GM21381 (cell line): ENCODE measurements at regions not wholly inside any gene's neighbourhood (a gene's known extent, or its start where the extent isn't known, plus 50 kb on each side); places are given as distances from the start of the nearest gene placed in this dataset.
"Not testable (repeated sequence)": the region's sequence is repeated elsewhere in the genome, so short reads cannot be mapped to it uniquely, and the experiment has no call there.

Experiments used
- ATAC-seq: cut with Tn5 transposase; IDR thresholded peaks from one replicate; pipeline ENCODE4 v1.9.1; 2021; ENCODE audit warnings: mild to moderate bottlenecking, moderate library complexity; ENCODE audit not compliant: unreplicated experiment

DNA sequence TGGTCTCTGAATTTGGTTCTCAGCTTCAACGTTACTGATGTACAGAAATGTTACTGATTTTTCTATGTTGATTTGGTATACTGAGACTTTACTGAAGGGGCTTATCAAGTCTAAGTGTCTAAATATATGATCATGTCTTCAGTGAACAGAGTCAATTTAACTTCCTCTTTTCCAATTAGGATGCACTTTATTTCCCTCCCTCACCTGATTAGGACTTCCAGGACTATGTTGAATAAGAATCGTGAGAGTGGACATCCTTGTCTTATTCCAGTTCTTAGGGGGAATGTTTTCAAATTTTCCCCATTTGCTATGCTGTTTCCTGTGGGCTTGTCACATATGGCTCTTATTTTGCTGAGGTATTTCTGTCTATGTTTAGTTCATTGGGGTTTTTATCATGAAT is 349.5 kb downstream of the PRR16 start:
- no peak for ATAC-seq

DNA sequence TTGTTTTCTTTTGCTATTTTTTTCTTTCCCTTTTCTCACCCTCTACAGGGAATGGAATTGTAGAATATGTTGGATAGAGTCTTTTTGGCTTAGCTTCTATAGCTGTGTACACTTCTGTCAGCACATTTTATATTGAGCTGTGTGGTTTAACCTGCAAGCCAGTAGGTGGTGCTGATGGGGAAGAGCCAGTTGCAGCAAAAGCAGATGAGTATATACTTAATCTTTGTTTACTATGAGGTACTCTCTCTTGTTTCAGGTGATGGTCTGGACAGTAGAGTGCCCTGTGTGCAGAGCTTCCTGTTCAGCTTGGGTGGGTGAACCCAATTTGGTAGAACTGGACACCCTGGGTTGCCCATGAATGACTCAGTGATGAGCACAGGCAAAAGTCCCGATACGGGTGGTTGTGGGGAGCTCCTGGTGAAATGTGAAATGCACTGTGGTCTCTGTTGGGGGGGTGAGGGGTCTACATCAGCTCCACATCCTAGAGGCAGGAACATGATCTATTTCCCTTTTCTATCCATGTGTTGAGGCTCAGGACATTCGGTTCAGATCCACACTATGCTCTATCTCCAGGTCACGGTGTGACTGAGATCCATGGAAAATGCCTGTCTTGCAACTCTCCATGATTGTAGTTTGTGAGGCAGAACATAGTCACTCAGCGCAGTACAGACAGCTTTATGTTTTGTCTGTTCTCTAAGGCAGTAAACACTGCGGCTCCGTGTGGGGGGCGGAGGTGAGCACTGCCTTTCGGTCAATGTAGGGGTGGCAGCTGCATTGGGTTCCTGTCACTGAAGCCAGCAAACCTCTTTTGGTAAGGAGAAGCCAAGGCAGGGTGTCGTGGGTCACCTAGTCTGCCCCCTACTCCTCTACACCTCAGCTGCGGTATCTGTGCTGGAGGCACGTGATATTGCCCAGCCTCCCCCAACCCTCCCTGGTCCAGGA is 353.2 kb downstream of the PRR16 start:
- no peak for ATAC-seq

DNA sequence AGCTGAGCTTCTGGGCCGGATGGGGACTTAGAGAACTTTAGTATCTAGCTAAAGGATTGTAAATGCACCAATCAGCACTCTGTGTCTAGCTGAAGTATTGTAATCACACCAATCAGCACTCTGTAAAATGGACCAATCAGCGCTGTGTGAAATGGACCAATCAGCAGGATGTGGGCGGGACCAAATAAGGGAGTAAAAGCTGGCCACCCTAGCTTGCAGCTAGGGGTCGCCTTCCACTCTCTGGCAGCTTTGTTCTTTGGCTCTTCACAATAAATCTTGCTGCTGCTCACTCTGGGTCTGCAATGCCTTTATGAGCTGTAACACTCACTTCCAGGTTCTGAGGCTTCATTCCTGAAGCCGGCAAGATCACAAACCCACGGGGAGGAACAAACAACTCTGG is 354.0 kb downstream of the PRR16 start:
- ATAC-seq: no peak

DNA sequence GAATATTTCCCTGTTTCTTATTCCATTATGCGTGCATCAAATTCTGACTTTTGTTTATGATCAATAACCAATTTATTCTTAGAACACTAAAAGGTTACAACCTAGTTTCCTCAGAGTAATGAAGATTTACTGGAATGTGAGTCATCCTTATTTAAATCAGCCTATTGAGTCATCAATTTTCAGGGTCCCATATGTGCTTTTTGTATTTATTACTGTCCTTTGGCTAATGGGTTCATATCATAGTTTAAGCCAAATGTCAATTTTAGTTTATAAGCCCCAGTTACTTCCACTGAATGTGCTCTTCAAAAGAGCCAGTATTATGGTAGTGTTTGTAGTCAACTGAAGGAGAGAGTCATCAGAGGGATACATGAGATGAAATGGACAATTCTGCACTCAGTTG is 359.2 kb downstream of the PRR16 start:
- no peak for ATAC-seq

DNA sequence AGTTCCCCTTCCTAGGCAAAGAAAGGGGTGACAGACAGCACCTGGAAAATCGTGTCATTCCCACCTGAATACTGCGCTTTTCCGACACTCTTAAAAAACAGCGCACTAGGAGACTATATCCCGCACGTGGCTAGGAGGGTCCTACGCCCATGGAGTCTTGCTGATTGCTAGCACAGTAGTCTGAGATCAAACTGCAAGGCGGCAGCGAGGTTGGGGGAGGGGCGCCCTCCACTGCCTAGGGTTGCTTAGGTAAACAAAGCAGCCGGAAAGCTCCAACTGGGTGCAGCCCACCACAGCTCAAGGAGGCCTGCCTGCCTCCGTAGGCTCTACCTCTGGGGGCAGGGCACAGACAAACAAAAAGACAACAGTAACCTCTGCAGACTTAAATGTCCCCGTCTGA is 367.5 kb downstream of the PRR16 start:
- not testable (repeated sequence) for ATAC-seq

DNA sequence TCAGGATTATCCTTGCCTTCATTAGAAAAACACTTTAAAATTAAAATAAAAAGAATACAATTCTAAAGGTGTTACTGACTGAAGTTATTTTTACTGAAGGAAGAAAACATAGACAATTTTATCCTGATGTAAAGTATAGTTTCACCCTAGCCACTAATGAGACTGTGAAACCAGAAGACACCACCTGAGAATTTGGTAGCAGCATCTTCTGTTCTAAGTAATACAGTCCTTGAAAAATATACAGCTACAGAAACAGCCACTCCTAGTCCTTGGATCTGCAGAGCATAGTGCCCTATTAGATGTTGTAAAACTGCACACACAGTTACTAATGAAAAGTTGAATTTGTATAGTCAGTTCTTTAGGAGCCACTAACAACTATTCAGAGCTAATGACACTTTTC is 377.7 kb downstream of the PRR16 start:
- no peak for ATAC-seq

DNA sequence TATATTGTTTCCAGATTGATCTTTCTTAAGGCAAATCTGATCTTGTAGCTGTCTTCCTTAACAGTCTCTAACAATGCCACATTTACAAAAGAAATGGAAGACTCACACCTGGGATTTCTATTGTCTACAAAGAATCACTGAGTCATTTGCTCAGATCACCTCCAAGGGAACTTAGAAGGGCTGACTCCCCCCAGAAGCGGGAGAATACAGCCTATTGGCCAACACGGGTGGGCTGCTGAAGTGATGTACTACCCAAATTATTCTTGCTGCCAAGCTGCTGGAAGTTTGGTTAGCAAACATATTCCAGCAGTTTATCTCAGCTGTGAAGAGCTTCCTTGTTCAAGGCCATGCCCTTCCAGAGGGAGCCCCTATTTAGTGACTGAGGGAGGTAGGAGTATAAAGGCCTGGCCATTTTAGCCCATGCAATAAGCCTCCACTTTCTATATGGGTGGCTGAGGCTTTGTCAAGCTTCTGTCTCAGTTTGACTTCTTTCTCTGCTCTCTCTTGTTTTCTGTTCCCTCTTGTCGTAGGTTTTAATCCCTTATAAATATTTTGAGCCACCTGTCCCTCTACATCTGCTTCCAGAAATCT is 379.4 kb downstream of the PRR16 start:
- no peak for ATAC-seq

DNA sequence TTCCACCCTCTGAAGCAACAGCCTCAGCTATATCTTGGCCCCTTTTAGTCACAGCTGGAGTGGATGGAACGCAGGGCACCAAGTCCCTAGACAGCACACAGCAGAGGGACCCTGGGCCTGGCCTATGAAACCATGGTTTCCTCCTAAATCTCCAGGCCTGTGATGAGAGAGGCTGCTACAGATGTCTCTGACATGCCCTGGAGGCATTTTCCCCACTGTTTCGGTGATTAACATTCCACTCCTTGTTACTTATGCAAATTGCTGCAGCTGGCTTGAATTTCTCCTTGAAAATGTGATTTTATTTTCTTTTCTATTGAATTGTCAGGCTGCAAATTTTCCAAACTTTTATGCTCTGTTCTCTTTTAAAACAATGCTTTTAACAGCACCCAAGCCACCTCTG is 384.8 kb downstream of the PRR16 start:
- ATAC-seq: no peak

DNA sequence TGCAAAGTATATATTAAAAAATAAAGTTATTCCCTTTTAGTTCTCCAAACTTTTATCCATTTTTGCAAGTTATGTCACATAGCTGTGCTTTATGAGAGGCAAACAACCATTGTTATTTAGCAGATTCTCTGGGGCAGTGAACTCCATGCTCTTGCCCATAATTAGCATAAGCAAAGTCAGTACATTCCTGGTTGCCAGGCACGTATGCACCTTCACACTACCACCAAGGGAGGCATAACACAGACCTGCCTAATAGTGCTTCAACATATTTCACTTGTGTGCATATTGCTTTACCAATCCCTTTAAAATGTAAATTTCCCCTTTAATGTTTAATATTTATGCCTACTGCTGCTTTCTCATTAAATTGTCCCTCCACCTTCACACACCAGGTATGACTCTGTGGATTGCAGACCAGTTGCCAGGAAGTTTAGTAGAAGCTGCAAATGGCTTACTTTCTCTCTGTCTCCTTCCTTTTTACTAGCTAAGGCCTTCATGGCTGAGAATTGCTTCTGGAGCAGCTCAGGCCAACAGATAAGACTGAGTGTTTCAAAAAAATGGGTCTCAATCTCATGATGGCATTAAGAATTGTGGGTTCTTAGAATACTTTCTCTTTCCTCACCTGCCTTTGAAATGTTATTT is 388.2 kb downstream of the PRR16 start:
- no peak for ATAC-seq

DNA sequence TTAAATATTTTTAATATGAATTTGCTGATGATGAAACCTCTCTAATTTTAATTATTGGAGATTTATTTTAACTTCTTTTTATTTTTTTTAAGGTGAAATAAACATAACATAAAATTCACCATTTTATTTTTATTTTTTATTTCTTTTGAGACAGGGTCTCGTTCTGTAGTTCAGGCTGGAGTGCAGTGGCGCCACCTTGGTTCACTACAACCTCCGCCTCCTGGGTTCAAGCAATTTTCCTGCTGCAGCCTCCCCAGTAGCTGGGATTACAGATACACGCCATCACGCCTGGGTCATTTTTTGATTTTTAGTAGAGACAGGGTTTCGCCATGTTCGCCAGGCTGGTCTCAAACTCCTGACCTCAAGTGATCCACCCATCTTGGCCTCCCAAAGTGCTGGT is 402.9 kb downstream of the PRR16 start:
- ATAC-seq: no peak

DNA sequence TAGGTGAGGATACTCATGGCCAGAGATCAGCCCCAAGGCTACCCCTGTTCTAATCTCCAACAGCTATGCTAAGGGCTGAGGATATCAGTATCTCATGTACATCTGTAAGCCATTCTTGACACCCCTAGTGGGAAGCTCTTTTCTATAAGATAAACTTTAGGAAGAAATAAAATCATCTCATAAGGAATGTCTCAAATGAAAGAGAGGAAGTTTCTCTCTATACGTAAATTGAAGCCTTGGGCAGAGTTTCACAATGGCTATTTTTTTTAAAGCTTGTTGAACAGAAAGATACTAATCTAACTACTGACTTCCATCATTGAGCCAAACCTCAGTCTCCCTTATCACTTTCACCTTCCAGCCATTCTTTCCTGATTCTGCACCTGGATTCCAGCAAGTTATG is 405.7 kb downstream of the PRR16 start:
- no peak for ATAC-seq

DNA sequence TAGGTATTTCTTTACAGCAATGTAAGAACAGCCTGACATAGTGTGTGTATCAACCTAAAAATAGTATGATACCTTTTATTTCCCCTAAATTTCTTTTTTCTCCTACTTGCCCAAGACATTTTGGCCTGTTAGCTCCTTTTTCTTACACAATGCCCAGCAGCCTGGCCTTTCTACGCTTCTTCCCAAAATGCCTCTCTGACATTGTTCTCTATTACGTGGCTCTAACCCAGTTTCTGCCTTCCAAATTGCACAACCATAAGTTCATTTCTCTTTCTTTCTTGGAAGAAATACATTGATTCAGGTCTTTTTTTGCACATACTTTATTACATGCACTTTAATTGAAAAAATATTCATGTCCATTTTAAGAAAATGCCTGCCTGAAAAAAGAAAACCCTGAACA is 408.2 kb downstream of the PRR16 start:
- ATAC-seq: no peak

DNA sequence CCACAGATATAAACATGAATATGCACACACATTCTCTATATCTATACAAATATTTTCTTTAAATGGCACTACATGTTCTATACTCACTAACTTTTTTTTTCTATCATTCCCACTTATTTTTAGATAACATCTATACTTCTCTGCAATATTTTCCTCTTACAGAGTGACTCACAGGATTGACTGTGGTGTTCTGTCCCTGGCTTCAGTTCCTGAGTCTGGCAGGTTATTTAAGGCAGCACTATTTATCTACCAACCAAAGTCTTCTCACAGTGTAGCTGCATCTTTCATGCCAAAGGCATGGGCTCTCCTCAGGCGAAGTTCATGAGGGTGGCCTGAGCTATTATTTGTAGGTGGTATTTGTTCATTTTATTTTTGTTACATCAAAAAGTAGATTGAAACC is 409.0 kb downstream of the PRR16 start:
- no peak for ATAC-seq

DNA sequence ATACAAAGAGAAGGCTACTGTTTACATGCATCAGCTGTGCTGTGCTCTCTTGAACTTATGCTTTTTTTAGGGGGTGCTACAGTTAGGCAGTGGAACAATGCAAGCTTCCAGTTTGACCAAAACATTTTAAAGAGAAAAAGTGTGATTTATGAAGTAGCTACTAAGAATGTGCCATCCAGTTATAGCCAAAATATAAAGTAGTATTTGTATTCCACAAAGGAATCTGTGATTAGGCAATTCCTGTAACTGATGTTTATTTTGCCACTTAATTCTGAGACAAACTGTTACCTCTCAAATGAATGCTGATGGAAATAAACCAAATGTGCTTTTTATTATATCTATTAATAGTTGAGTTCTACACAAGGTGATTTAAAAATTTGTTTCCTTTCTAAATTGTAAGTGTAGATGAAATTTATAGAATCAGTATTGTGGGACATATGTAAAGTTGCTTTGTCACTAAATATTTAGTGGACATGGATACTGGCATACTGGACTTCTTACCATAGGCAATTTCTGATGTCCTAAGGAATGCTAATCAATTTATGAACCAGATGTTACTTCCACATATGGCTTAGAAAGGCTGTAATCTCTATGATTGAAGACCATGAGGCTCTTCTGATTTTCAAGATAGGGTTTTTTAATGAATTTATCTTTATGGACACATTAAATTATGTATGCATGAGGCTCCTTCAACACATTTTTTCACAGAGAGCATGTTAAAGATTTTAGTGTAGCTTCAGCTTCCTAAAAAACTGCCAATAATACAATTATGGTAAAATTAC is 410.2 kb downstream of the PRR16 start:
- ATAC-seq: no peak

DNA sequence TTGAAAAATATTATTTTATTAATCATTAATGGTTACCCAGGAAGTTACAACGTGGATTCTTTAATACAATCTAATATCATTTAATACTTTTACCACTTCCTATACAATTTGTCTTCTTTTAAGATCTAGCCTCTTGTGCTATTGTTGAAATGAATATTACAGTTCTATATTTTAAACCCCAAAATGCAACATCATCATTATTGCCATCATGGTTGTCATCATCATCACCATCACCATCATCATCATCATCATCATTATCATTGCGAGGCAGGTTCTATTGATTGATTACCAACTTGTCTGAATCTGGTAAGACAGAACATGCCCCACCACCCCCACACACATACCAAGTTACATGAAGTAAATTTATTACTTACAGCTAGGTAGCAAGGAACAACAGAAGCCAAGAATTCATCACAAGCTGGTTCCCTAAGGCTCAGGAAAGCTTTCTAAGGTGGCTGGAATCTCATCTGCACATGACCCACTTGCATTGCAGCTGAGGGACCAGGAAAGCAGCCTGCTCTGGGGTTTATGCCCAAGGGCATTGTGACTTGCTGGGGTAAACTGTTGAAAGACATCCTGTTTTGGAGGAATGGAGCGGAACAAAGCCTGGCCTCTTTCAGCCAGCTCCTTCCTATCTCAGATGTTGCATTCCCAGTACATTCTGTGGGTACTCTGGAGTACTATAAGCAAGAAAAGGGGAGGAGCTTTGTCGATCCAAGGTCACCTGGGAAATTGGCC is 418.1 kb downstream of the PRR16 start:
- ATAC-seq: no peak

DNA sequence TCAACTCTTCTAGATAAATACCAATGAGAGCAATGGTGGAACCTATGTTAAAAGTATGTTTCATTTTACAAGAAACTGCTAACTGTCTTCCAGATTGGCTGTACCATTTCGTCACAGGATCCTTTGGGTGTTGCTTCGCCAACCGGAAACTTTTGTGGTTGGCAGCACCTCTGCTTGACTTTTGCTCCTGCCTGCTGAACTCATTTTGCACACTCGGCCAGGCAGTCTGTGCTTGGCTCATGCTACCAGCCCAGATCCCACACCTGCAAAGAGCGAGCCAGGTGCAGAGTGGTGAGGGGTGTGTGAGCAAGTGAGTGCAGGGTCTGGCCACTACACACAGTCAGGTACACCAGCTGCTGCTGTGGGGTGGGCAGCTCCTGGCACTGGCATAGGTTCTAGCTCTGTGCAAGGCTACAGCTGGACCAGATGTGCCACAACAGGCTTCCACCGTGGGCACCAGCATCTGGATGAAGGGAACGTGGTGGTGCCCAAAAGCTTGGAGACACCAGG is 422.3 kb downstream of the PRR16 start:
- no peak for ATAC-seq

DNA sequence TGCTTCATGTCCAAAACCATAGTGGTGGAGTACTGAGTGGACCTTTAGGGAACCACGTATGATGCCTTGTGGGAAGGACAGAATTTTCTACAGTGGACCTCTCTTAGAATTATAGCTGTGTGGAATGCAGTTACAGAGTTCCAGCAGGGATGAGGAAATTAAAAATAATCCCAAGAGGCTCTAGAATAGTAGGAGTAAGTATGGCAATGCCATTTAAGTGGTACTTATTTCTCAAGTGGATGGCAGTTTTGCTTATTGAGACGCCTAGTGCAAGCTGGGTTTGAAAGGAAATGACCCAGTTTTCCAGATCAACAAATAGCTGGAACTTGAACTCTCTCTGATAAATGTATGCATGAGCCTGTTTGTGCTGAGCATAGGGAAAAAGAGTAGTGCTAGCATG is 431.6 kb downstream of the PRR16 start:
- no peak for ATAC-seq

DNA sequence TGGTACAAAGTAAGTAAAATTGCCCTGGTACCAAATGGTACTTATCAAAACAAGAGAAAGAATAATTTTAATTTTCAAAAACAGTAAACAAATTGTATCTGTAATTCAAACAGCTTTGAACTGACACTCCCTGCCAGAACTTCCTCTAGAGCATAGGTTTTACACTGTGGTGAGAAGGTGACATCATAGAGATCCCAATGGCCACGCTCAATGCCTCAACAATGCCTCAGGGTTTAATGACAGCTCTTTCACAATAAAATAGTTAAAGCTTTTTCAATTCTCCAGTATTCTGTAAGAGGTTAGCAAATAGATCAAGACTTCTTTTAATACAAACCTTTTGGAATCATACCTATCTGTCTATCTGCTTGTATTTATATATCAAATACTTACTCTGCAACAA is 437.1 kb downstream of the PRR16 start:
- ATAC-seq: no peak

DNA sequence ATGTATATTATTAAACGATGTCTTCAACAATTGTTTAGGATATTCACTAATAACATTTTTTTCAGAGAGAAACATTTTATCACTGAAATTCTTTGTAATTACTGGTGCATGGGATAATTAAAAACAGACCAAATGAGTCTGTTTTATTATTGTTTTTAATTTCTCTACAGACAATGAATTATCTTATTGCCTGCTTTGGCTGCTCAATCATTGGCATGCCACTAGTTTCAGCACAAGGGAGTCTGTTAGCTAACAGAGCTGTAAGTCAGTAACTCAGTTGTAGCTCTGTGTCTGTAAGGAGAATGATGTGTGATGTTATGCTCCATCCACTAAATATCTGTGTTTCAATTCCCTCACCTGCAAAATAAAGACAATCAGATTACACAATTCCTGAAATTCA is 443.9 kb downstream of the PRR16 start:
- no peak for ATAC-seq

DNA sequence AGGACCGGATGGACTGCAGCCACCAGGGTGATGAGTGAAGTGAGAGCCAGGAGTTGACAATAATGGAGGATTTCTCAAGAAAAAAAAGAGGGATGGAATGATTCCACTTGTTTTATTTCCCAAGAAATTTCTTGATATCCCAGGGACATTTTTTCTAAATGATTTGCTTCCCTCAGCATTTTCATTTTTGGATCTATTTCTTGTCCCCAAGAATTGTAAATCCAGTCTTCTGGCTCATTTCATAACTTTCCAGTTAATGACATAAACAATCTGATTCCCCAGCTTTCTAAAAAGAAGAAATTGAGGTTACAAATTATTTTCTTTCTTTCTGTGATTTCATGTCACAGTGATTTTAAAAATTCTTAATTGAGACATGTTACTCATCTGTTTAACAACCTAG is 446.5 kb downstream of the PRR16 start:
- no peak for ATAC-seq
